NCI-H1417 (cell line): ENCODE measurements at regions not wholly inside any gene's neighbourhood (a gene's known extent, or its start where the extent isn't known, plus 50 kb on each side); places are given as distances from the start of the nearest gene placed in this dataset.

Experiments
- DNase-seq, 3 experiments: peaks; one replicate each; lab custom pipeline; 2025; lab: John Stamatoyannopoulos, UW

DNA sequence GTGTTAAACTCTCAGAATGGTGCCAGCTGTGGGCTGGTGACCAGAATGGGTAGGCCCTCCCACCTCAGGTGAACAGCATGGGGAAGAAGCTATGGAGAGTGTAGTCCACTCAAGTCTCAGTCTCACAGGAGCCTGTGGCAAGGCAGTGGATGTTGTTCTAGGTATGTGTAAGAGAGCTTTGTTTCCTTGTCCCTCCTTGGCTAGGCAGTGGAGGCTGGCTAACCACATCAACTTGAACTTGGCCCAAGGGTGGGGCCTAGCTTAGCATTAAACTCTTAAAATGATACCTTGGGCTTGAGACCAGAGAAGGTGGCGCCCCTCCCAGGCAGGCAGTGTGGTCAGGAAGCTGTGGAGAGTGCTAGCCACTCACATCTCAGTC, 53.2 kb upstream of the SLC4A10 start:
- DNase-seq: no peak
